Prostate gland (tissue), 2 donors: ENCODE measurements at regions not wholly inside any gene's neighbourhood (a gene's known extent, or its start where the extent isn't known, plus 50 kb on each side); places are given as distances from the start of the nearest gene placed in this dataset.

Experiments
- DNase-seq: peaks from one replicate; pipeline ENCODE4 v3.0.0-alpha.2; 2019; ENCODE audit warnings: low spot score
- H3K27ac ChIP-seq, 2 donors: fragments of 200-600 bp; sonication (generic); 2 replicates each; pipeline ENCODE4 v1.5.1; 2017 to 2019
- H3K27me3 ChIP-seq: fragments of 200-600 bp; sonication (generic); replicated peaks from 2 replicates; pipeline ENCODE4 v1.5.1; 2019; ENCODE audit not compliant: insufficient read depth
- H3K36me3 ChIP-seq, 2 donors: fragments of 200-600 bp; sonication (generic); 1 replicate in 1 of 2; 2 replicates in 1 of 2; pipeline versions ENCODE4 v1.5.1 to v1.8.1; 2017 to 2019
- H3K4me1 ChIP-seq: fragments of 200-600 bp; sonication (generic); replicated peaks from 2 replicates; pipeline ENCODE4 v1.5.1; 2019
- H3K4me3 ChIP-seq, 2 donors: fragments of 200-600 bp; sonication (generic); 2 replicates each; pipeline ENCODE4 v1.5.1; 2017 to 2019
- H3K9me3 ChIP-seq: fragments of 200-600 bp; sonication (generic); 2 replicates; pipeline ENCODE4 v1.5.1; 2017
- CTCF ChIP-seq, 4 experiments: fragments of 200-600 bp in 2 of 4; fragments of 450-650 bp in 2 of 4; sonication (generic) in 2 of 4; IDR thresholded peaks; 1 replicate in 3 of 4; 2 replicates in 1 of 4; pipeline ENCODE4 v1.5.1; 2016 to 2019; ENCODE audit warnings: antibody characterized with exemption in 4 of 4, mild to moderate bottlenecking in 2 of 4, moderate library complexity in 2 of 4
- POLR2A ChIP-seq: fragments of 450-650 bp; IDR thresholded peaks from one replicate; pipeline ENCODE4 v1.6.1; 2016; ENCODE audit warnings: antibody characterized with exemption, mild to moderate bottlenecking
- POLR2AphosphoS5 ChIP-seq: sonication (generic); formaldehyde crosslinking; IDR thresholded peaks from one replicate; pipeline ENCODE4 v1.6.1; 2017; ENCODE audit warnings: antibody characterized with exemption
- WGBS: methylation state at CpG from one replicate; pipeline ENCODE4 v1.1.5; 2018; 5-methylcytosine and 5-hydroxymethylcytosine counted together
- intact Hi-C: fragments of 100-400 bp; cut with DNase I; formaldehyde crosslinking; loops from one replicate; pipeline ENCODE4 v1.14.2; 2022

GRCh38 chr10:35789996-35790395 lies 147.9 kb upstream of the FZD8 start:
- Histone ChIP-seq H3K27me3 (no peaks in the 10 kb centered on the region), H3K27ac (no peak overlapping the region), H3K36me3 (no peaks in the 10 kb centered on the region), H3K4me3 (no peak overlapping the region), H3K4me1 (no peaks in the 10 kb centered on the region), H3K9me3 (no peaks in the 10 kb centered on the region)
- intact Hi-C loops, result no loop called here
- TF ChIP-seq CTCF (IDR thresholded peaks at IDR 0.05) (no peak), POLR2AphosphoS5 (no peak), POLR2A (no peak)
- 67% methylated on average over 7 of the region's 7 CpGs for WGBS
- no peak for DNase-seq

DNA sequence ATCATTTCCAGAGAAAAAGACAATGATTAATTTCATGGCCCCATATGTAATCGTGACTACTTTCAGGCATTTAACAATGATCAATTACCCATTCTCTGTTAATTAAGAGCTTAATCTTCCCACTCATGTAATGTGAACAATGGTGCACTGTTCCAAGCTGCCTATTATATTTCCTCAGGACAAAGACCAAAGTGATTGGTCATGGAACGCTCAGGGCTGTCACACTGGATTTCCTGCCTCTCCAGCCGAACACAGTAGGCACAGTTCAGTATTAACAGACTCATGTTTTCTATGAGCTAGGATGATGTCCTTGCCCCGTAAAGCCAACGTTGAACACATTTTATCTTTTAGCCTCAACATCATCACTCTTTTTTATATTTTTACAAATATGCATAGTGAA lies 142.7 kb upstream of the FZD8 start:
- Histone ChIP-seq H3K27ac (no peak overlapping the region), H3K4me1 (no peaks in the 10 kb centered on the region), H3K36me3 (no peaks in the 10 kb centered on the region), H3K4me3 (no peak overlapping the region), H3K9me3 (no peaks in the 10 kb centered on the region), H3K27me3 (no peaks in the 10 kb centered on the region)
- 78% methylated on average over 5 of the region's 5 CpGs for WGBS
- TF ChIP-seq POLR2AphosphoS5, result no peak
- TF ChIP-seq CTCF (IDR thresholded peaks at IDR 0.05), result no peak
- TF ChIP-seq POLR2A, result no peak
- no peak for DNase-seq
- intact Hi-C loops, result no loop called here

GRCh38 chr10:35783305-35783838 lies 141.3 kb upstream of the FZD8 start:
- Histone ChIP-seq H3K4me3 (no peak overlapping the region), H3K27me3 (no peaks in the 10 kb centered on the region), H3K36me3 (no peaks in the 10 kb centered on the region), H3K9me3 (no peaks in the 10 kb centered on the region), H3K4me1 (no peaks in the 10 kb centered on the region), H3K27ac (no peak overlapping the region)
- TF ChIP-seq CTCF (IDR thresholded peaks at IDR 0.05) (no peak), POLR2A (no peak), POLR2AphosphoS5 (no peak)
- intact Hi-C loops, result no loop called here
- 9% methylated on average over 7 of the region's 7 CpGs for WGBS
- DNase-seq, result no peak

DNA sequence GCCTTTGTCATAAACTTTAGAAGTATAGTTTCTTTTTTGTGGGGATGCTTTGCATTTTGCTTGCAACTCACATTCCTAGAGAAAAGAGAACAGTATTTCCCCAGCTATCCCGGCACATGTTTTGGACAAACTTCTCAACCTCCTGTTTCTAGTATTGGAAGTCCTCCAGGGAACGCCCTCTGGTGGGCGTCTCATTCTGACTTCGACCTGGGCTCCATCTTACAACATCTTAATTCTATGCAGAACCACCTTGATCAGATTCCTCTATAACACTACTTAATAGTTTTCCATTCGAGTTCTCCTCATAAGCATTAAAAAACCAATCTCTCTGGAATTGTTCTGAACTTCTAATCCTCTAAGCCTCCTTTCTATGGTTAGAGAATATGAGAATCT lies 139.5 kb upstream of the FZD8 start:
- no peaks in the 10 kb centered on the region for H3K9me3 ChIP-seq
- no peaks in the 10 kb centered on the region for H3K27me3 ChIP-seq
- no peak overlapping the region for H3K27ac ChIP-seq
- TF ChIP-seq POLR2A (no peak), POLR2AphosphoS5 (no peak), CTCF (IDR thresholded peaks at IDR 0.05) (no peak)
- intact Hi-C loops, result no loop called here
- WGBS, result 57% methylated on average over 5 of the region's 5 CpGs
- no peaks in the 10 kb centered on the region for H3K36me3 ChIP-seq
- no peak overlapping the region for H3K4me3 ChIP-seq
- DNase-seq, result no peak
- H3K4me1 ChIP-seq, result no peaks in the 10 kb centered on the region

DNA sequence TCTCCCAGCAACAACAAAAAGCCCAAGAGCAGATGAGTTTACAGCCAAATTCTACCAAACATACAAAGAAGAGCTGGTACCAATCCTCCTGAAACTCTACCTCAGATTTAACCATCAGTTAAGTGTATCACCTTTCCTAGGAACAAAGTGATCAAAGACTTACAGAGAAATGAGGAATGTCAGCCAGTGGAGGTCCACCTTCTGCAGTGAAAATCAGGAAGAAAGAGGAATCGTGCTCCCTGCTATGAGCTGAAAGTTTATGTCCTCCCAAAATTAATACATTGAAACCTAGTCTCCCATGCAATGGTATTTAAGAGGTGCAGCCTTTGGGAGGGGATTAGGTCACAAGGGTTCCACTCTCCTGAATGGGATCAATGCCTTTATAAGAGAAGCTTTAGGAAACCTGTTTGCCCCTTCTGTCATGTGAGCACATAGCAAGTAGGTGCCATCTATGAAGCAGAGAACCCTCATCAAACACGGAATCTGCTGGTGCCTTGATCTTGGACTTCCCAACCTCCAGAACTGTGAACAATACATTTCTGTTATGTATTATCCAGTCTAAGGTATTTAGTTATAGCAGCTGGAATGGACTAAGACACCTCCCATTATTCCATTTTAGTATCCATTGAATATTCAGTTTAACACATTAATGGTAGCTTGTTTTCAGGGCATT lies 139.0 kb upstream of the FZD8 start:
- H3K36me3 ChIP-seq, result no peaks in the 10 kb centered on the region
- TF ChIP-seq CTCF (IDR thresholded peaks at IDR 0.05) (no peak), POLR2AphosphoS5 (no peak), POLR2A (no peak)
- no peaks in the 10 kb centered on the region for H3K4me1 ChIP-seq
- no peak overlapping the region for H3K4me3 ChIP-seq
- WGBS, result 79% methylated on average over 2 of the region's 2 CpGs
- H3K27me3 ChIP-seq, result no peaks in the 10 kb centered on the region
- intact Hi-C loops, result no loop called here
- H3K27ac ChIP-seq, result no peak overlapping the region
- no peaks in the 10 kb centered on the region for H3K9me3 ChIP-seq
- DNase-seq, result no peak
